HK-2 (cell line): ENCODE measurements at regions not wholly inside any gene's neighbourhood (a gene's known extent, or its start where the extent isn't known, plus 50 kb on each side); places are given as distances from the start of the nearest gene placed in this dataset.

Experiments used
- DNase-seq: peaks from one replicate; pipeline ENCODE4 v3.0.0-alpha.2; 2018; ENCODE audit not compliant: unreplicated experiment

DNA sequence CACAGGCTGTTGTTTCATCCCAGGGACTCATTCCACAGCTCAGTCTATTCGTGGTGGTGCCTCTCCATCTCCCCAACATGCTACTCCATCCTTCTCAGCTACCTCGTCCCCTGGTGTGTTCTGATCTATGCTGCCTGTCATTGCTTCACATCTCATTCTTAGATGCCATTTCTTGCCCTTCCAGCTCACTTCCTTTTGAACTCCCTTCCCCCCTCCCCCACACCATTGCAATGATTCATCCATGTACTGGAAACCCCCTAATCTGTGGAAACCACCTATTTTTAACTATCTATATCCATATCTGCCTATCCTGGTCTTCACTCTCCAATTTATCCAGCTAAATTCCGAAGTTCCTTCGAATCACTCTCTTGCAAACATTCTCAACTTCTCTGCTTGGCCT lies 65.7 kb upstream of the PARD3B start:
- DNase-seq = peak; percentile 53

- DNase-seq = no peak
Observed at GRCh38 chr2:204480676-204481075, 64.6 kb upstream of the PARD3B start.

DNA sequence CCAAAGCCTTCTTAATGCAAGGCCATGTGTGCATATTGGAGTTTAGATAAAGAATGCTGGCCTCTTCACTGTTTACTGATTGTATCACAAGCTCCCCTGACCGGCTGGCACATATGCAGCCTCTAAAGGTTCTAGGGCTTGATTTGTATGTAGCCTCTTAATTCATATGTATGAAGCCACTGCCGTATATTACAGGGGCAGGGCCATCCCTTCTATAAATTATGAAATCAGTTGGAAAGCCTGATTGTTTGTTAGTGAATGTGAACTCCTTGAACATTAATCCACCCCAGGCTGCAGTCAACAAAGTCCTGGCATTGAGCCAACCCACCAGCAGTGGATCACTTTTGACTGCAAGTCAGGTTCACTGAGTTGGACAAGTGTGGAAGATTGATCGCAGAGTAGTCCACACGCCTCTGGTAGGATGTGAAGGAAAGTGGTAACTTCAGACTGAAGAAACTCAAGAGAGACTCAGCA lies 61.6 kb upstream of the PARD3B start:
- no peak for DNase-seq

- no peak for DNase-seq
Observed at GRCh38 chr2:204486321-204486720, 59.0 kb upstream of the PARD3B start.

GRCh38 chr2:204486805-204487204 lies 58.5 kb upstream of the PARD3B start:
- DNase-seq = no peak

GRCh38 chr2:204487447-204488229 lies 57.6 kb upstream of the PARD3B start:
- DNase-seq = no peak

DNA sequence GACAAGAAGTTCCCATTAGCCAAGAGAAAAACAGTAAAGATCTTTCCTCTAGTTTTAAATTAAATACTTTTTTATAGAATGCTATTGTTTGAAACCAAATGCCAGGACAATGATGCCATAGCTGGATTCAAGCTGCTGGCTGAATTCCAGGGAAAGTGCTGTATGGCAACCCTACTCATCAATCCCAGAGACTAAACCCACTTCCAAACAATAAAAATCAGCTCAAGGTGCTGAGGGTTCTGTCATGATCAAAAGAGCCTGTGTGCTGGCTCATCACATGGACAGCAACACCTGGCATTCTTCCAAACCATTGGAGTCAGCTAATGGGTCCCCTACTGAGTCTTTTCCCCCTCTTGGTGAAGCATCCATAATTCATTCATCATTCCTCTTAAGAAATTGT lies 53.7 kb upstream of the PARD3B start:
- DNase-seq = peak; percentile 11

DNA sequence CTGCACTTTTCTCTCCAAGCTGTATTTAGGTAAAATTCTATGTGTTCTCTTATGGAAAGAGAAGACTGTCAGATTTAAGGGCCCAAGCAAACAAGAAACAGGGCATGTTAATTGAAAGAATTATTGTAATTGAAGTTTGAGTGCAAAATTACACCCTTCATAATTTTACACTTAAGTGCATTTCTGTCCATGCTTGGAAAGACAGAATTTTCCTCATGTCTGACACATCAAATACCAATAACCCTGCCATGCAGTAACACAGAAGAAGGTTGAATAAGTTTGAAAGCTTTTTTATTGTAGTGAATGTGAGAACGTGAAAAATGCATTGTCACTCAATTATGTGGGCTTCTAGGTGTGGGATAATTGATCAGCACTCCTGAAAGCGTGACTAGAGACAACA lies 52.9 kb upstream of the PARD3B start:
- no peak for DNase-seq

- DNase-seq = no peak
Observed at GRCh38 chr2:204494681-204495080, 50.6 kb upstream of the PARD3B start.

DNA sequence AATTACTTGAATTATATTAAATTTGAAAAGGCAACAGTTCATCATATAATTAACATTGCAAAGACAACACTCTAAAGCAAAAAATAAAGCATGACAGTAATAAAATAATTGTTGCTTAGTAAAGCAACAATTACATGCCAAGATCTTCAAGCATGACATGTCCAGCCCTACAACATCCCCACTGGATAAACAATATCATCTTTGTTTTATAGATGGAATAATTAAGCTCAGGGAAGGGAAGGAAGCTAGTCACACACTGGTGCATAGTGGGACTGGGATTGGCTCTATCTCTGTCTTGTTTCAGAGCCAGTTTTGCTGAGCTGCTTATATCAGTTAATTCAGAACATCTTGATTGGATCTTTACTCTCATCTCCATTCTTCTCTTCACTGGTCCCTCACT lies 49.9 kb upstream of the PARD3B start:
- DNase-seq = no peak
